Right ventricle myocardium inferior (tissue), 1 donor: ENCODE measurements at regions not wholly inside any gene's neighbourhood (a gene's known extent, or its start where the extent isn't known, plus 50 kb on each side); places are given as distances from the start of the nearest gene placed in this dataset.

Experiments used
- ATAC-seq: fragments of 200-7000 bp; cut with Tn5 transposase; one replicate; pipeline ENCODE4 v1.9.1; 2020; ENCODE audit warnings: mild to moderate bottlenecking, moderate library complexity
- DNase-seq: peaks from one replicate; pipeline ENCODE4 v3.0.0; 2021; ENCODE audit errors: missing footprints
- intact Hi-C: fragments of 100-400 bp; cut with DNase I; formaldehyde crosslinking; loops from one replicate; pipeline ENCODE4 v1.11.0; 2022
- donor health status: DM: no; HTN: yes; CAD: no; lungs with severe emphysema.

DNA sequence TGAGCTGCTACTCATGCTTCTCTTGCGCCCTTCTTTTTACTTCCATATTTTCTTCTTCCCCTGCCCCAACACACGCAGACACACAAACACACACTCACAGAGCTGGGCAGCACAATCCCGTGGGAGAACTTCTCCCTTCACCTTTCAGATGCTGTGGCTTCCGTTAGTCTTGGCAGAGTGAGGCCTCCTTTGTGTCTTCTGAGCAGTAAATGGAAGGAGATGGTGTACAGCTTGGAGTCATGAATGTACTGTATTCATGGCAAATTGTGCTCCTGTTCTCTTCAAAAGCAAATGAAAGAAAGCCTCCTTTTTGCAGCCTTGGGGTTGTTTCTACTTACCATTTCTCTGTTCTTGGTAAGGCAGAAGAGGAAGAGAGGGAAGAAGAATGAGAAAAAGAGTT, 456.6 kb upstream of the TLE4 start:
- ATAC-seq: no peak
- no peak for DNase-seq
- intact Hi-C loops: no loop called here

- DNase-seq (no peak), ATAC-seq (no peak)
- intact Hi-C loops: no loop called here
Observed at GRCh38 chr9:79116041-79116440, 455.7 kb upstream of the TLE4 start.

GRCh38 chr9:79116709-79117108, 455.1 kb upstream of the TLE4 start:
- ATAC-seq (no peak), DNase-seq (no peak)
- intact Hi-C loops: no loop called here

DNA sequence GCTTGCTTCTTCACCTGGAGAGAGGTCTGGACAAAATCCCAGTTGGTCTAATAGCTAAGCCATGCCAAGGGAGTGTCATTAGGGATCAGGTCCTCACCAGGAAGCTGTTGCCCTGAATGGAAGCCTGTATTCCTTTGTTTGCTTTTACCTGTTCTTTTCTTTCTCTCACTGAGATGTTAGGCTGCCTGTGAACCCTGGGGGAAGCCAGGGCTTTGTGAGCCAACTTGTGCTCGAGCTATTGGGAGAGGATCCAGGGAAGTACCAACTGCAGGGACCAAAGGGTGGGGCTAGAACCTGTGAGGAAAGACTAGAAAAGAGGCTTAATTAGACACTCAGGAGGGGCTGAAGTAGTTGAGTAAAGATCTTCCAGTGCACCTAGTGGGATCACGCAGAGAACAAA, 451.2 kb upstream of the TLE4 start:
- DNase-seq (no peak), ATAC-seq (no peak)
- intact Hi-C loops: no loop called here

- ATAC-seq: no peak
- intact Hi-C loops: no loop called here
- no peak for DNase-seq
Observed at GRCh38 chr9:79120941-79121340, 450.8 kb upstream of the TLE4 start.

DNA sequence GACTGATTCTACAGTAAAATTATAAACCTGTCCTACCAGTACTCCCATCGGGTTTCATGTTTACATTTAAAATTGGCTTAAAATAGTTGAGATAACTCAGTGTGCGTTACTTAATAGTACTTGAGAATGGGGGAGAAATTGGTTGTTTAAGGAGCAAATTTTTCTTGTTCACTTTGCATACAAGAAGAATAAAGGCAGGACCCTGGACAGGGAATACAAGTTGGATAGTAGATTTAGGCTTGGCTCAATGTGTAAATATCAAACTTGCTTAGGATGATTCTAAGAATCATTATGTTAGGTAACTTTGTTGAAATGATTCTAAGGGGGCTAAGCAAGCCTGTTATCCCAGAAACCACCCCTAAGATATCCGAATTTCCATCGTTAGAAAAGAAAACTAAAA, 448.4 kb upstream of the TLE4 start:
- ATAC-seq: no peak
- intact Hi-C loops: no loop called here
- no peak for DNase-seq

DNA sequence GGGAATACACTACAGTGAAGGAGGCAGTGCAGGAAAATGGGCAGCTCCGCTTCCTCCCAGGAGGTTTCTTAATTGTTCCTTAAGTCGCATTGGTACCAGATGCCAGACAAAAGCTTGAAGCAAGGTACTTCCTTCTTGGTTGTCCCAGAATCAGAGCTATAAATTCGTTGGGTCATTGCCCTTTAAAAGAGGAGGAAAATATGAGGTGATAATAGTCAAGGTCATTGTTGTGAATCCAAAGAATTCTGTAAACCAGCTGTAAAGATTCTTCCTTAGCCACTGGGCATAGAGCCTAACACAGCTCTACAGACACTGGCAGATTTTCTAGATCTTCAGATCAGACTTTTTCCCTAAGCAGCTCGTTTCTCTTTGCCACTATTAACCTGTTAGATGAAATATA, 444.1 kb upstream of the TLE4 start:
- ATAC-seq (no peak), DNase-seq (no peak)
- intact Hi-C loops: no loop called here

GRCh38 chr9:79129865-79130480, 441.8 kb upstream of the TLE4 start:
- ATAC-seq (no peak), DNase-seq (no peak)
- intact Hi-C loops: no loop called here

DNA sequence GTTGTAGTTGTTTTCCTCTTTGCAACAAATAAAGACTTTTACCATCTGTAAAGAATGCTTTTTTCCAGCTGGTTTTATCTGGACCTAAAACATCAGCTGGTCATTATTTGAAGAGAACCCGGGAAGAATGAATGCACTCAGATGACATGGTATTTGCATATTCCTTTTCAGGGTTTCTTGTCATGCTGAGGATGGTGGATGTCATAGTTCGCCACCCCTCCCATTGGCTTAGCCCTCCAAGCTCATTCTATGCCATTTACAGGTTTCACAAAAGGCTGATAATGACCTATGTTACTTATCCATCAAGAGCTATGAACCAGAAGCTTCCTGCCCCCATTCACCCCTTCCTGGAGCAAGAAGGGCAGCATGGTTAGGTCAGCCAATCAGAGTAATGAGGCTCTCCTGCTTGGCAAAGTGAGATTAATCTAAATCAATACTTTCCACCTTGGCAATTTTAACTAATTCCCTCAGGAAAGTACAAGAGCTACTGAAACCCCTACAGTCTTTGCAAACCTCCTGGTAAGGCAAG, 440.5 kb upstream of the TLE4 start:
- no peak for DNase-seq
- ATAC-seq: no peak
- intact Hi-C loops: no loop called here

DNA sequence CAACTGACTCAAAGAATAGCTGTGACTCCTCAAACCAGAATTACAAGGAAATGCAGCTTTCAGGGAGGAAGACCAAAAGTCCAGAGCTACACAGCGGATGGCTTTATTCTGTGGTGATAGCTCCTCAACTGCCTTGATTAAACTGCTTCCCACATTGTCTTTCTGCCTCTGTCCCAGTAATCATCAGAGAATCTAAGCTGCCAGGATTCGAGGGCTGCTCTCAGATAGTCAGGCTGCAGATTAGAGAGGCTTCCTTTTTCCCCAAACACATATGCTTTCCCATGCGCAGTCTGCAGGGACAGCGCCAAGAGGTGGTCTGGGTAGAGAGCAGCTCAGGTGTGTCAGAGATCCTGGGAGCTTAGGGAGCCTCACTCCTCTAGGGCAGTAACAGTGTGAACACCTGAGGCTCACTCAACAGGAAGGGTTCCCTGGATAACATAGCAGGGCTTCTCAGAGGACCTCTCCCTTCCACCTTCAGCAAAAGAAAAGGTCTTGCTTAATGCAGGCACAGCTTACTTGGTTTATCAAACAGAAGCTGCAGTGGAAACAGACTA, 439.9 kb upstream of the TLE4 start:
- no peak for DNase-seq
- ATAC-seq: no peak
- intact Hi-C loops: no loop called here

- no peak for DNase-seq
- intact Hi-C loops: no loop called here
Observed at GRCh38 chr9:79134654-79135053, 437.1 kb upstream of the TLE4 start.

DNA sequence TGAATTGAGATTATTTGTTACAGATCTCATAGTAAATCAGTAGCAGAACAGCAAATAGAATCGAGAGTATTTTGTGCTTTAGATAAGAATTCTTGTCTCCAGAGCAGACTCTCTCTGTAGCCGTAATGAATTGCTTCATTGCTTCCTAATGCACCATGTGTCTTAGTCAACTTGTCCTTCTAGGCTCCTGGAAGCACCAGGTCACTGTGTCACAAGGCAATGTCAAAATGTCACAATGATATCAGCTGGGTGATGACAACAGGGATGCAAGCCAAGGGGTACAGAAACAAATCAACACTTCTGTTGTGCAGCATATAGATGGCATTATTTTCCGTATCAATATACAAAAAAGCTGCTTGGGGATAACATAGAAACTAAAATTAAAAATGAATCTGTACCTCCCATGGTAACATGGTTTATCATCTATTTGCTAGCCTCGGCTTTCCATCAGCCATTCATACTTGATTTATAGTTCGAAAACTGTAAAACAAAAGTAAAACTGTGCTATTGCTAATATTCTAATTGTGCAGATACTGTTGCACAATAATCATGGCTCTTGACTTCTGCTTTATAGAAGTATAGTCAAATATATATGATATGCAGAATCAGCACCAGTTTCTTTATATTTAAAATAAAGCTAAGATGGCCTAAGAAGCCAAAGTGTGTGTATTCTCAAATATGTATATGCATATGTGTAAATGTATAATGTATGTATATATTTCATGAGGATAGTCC, 435.9 kb upstream of the TLE4 start:
- DNase-seq: no peak
- no peak for ATAC-seq
- intact Hi-C loops: no loop called here

More at GRCh38 chr9:79134654-79135053, 437.1 kb upstream of the TLE4 start:
- ATAC-seq: no peak

- ATAC-seq (no peak), DNase-seq (no peak)
- intact Hi-C loops: no loop called here
Observed at GRCh38 chr9:79140751-79141150, 431.0 kb upstream of the TLE4 start.

- intact Hi-C loops: no loop called here
- DNase-seq (no peak), ATAC-seq (no peak)
Observed at GRCh38 chr9:79143211-79143610, 428.6 kb upstream of the TLE4 start.

GRCh38 chr9:79145442-79145841, 426.3 kb upstream of the TLE4 start:
- DNase-seq (no peak), ATAC-seq (no peak)
- intact Hi-C loops: no loop called here

DNA sequence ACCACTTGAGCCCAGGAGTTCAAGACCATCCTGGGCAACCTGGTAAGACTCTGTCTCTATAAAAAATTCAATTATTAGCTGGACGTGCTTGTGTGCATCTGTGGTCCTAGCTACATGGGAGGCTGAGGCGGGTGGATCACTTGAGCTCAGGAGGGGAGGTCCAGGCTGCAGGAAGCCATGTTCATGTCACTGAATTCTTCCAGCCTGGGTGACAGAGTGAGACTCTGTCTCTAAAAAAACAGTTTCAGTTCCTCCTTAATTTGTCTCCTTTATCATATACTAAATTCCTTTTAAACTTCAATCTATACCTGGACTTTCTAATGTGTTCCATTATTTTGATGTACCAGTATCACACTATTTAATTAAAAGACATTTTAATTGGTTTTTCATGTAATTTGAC, 422.2 kb upstream of the TLE4 start:
- intact Hi-C loops: no loop called here
- DNase-seq (no peak), ATAC-seq (no peak)

DNA sequence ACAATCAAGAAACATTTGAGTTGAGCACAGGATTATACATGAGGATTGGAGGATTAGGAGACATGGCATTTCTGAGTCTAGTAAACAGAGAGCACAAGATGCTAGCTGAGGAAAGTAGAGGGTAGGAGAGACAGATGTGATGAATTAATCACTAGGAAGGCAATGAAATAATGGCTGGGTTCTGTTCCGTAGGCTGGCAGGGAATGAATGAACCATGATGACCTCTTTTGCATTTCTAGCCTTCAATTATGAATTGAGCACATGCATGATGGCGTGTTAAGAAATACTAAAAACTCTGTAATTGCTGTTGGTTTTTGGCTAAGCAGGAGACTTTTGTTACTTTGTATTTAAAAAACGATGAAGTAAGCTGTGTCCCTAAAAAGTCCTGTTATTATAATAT, 420.0 kb upstream of the TLE4 start:
- DNase-seq: no peak
- intact Hi-C loops: no loop called here
- ATAC-seq: no peak

DNA sequence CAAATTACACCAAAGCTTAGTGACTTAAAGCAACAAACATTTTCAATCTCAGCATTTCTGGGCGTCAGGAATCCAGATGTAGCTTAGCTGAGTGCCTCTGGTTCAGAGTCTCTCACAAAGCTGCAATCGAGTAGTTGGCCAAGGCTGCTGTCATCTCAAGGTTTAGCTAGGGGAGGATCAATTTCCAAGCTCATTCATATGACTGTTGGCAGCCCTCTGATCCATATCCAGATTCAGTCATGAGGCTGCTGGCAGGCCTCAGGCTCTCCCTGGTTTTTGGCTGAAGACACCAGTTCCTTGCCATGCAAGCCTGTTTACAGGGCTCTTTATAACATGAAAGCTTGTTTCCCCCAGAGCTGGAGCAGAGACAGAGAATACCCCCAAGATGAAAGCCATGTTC, 419.5 kb upstream of the TLE4 start:
- intact Hi-C loops: no loop called here
- no peak for DNase-seq
- no peak for ATAC-seq

DNA sequence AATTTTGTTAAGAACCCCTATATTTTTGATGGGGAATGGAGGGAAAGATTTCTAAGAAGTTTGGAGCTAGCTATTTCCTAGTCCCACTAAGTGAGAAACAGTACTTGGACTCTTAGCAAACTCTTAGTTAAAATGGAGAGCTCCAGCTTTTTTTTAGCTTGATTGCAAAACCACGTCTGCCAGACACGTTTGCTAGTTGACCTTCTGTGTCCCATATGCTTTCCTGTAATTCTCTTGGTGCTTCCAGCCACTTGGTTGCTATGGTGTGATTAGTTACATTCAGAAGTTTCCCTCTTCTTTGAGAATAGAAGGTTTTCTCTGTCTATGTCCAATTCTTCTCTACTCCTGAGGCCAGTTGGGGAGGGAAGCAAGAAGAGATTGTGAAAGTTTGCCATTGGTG, 417.0 kb upstream of the TLE4 start:
- DNase-seq: no peak
- intact Hi-C loops: no loop called here
- no peak for ATAC-seq

DNA sequence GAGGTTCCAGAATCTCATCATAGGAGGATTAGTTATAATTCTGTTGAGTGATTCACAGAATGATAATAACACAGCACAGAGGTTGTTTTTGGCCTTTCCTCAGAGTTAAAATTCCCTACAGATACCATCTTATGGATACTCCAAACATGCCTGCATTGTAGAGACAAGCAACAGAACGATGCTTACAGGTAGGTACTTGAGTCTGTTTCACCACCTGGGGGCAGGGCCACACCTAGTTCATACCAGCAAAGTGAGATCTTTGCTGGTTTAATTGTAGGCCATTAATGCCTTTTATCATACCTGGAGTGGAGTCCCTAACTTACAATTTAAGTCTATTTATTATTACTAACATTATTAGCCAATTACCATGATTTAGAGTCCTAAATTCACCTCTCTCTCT, 416.5 kb upstream of the TLE4 start:
- intact Hi-C loops: no loop called here
- ATAC-seq (no peak), DNase-seq (no peak)
